ENCODE measurements at regions not wholly inside any gene's neighbourhood (a gene's known extent, or its start where the extent isn't known, plus 50 kb on each side); places are given as distances from the start of the nearest gene placed in this dataset.

DNA sequence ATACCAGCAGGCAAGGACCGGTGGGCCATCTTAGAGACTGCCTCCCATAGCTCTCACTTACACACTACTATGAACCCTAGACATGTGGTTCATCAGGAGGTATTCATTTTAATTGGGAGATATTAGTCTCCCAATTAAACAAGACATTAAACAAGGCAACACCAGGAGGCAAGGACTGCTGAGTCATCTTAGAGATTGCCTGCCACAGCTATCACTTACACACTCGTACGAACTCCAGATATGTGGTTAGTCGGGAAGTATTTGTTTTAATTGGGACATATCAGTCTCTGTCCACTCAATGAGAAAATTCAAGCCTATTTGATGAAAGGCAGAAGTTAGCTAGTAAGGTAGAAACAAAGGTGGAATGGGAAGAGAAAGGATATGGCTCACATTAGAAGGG is 343.9 kb downstream of the NFIB start:
- no peaks in the 10 kb centered on the region for H3K9me3 Mint-ChIP-seq (ENCODE audit: low read depth)
- H3K36me3 Mint-ChIP-seq, result no peaks in the 10 kb centered on the region
- H3K4me3 Mint-ChIP-seq, result no peak overlapping the region
- no peaks in the 10 kb centered on the region for H3K27me3 Mint-ChIP-seq
- H3K27ac Mint-ChIP-seq, result no peak overlapping the region
- no peaks in the 10 kb centered on the region for H3K4me1 Mint-ChIP-seq (ENCODE audit: low read depth)

DNA sequence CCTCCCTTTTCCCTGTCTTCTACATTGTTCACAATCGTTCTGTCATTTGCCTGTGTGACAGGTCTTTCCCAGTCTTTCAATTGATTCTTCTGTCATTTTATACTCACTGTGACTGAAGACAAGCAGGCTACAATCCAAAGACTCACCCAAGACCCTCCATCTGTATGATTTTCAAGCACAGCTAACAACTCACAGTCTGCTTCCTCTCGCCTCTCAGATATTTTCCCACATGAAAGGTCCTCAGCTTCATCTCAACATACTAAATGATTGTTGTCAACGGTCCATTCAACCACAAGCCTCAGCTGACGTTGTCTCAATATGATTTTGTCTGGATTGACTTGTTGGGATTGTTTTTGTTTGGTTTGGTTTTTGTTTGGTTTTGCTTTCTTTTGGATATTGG is 346.5 kb downstream of the NFIB start:
- Mint-ChIP-seq H3K27ac (no peak overlapping the region), H3K36me3 (no peaks in the 10 kb centered on the region), H3K4me1 (ENCODE audit: low read depth) (no peaks in the 10 kb centered on the region), H3K9me3 (ENCODE audit: low read depth) (no peaks in the 10 kb centered on the region), H3K4me3 (no peak overlapping the region), H3K27me3 (no peaks in the 10 kb centered on the region)

DNA sequence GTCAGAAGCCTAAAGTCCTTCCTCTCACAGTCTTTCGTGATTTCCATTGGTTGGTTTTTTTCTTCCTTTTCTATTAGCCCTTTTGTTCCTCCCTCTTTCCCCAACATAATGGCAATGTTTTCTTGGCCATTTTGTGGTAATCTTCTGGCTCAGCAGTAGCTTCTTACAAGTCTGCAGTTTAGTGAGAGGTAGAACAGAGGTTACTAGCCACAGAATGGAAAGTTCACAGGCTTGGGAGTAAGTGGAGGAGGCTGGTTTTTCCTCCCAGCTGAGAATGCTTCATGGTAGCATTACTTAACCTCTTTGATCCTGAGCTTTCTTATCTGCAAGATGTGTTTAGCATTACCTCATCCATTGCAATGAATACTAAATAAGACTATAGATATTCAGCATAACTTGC is 346.9 kb downstream of the NFIB start:
- H3K4me3 Mint-ChIP-seq, result no peak overlapping the region

DNA sequence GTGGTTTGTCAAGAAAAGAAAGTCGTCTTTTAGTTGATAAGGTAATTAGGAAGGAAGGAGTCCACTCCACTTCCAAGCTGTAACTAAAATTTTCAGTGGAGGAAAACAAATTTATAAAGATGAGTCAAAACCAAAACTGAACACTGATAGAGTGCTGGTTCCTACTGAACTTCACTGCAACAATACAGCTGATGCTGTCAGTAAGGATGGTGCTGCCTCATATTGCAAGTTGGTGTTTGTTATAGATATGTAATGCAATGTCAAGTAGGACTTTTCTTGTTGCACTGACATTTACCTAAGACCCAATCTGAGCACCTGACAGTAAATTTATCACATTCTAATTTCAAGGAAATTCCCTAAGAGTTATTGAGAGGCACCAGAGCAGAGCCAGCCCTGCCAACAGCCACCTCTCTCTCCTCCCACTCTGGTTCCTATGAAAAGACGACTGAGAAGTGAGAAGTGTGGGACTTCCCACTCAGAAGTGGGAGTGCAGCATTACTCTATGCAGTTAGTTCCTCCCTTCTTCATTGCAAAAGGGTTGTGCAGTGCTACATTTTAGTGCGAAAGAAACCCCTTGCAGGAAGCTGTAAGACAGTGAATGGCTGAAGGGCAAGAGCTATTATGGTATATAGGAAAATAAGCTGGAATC is 350.8 kb downstream of the NFIB start:
- H3K9me3 Mint-ChIP-seq (ENCODE audit: low read depth), result peaks cover 4% of the 10 kb centered on the region

More for the DNA sequence above, 346.9 kb downstream of the NFIB start:
- no peak overlapping the region for H3K27ac Mint-ChIP-seq
- H3K9me3 Mint-ChIP-seq (ENCODE audit: low read depth), result no peaks in the 10 kb centered on the region
- no peaks in the 10 kb centered on the region for H3K27me3 Mint-ChIP-seq
- no peaks in the 10 kb centered on the region for H3K4me1 Mint-ChIP-seq (ENCODE audit: low read depth)
- H3K36me3 Mint-ChIP-seq, result no peaks in the 10 kb centered on the region

DNA sequence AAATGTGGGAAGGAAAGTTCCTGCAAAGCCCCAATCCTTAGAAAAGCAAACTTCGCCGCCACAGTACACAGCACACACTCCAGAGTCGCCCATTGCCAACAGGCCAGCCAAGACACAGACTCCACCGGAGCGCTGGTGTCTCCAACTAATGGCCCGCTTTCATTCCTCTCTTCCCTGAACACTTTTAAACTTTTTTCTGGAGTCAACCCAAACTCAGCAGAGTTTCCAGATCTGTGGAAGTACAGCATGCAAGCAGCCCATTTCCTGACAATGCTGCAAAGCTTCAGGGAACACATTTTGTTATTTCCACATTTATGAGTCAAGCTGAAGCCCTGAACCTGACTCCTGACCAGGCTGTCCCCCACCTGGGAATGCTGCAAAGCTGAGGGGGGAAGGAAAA is 351.9 kb downstream of the NFIB start:
- Mint-ChIP-seq H3K27me3 (no peaks in the 10 kb centered on the region), H3K36me3 (no peaks in the 10 kb centered on the region), H3K27ac (no peak overlapping the region)

More for the DNA sequence above, 350.8 kb downstream of the NFIB start:
- Mint-ChIP-seq H3K27ac (no peak overlapping the region), H3K4me1 (ENCODE audit: low read depth) (no peaks in the 10 kb centered on the region), H3K36me3 (no peaks in the 10 kb centered on the region), H3K27me3 (no peaks in the 10 kb centered on the region), H3K4me3 (no peak overlapping the region)

DNA sequence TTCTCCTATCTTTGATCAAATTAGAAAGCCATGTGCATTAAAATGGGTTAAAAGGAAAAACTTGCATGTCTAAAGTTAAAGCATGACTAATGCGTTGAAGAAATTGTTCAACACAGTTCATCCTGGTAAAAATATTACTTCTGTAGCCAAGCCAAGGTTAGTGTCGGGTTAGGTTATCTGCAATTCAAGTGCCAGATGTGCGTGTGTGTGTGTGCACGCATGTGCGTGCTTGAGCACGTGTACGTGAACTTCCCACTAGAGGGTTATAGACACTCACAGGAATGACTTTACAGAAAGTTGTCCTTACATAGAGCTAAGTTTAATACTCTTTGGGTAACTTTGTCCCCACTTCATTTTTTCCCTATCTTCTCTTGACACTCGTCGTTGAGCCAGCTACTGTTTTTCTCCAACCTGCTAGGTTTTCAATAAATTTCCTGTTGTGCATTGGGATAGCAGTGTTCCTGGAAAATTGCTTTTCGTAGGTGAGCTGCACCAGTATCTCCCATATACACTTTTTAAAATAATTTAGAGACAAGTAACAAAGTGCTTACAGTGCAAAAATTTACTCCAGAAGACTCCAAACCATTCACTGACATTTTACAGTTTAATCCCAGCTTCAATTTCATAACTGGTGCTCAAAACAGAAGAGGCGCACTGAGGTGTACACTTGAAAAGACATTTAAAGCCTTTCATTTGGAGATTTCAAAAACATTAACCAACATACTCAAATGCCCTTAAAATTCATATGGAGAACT is 353.8 kb downstream of the NFIB start:
- H3K27ac Mint-ChIP-seq, result no peak overlapping the region
- H3K27me3 Mint-ChIP-seq, result no peaks in the 10 kb centered on the region
- H3K4me3 Mint-ChIP-seq, result no peak overlapping the region
- no peaks in the 10 kb centered on the region for H3K36me3 Mint-ChIP-seq
- peaks cover 4% of the 10 kb centered on the region for H3K9me3 Mint-ChIP-seq (ENCODE audit: low read depth)
- H3K4me1 Mint-ChIP-seq (ENCODE audit: low read depth), result no peaks in the 10 kb centered on the region

More for the DNA sequence above, 351.9 kb downstream of the NFIB start:
- peaks cover 4% of the 10 kb centered on the region for H3K9me3 Mint-ChIP-seq (ENCODE audit: low read depth)
- H3K4me1 Mint-ChIP-seq (ENCODE audit: low read depth), result no peaks in the 10 kb centered on the region
- no peak overlapping the region for H3K4me3 Mint-ChIP-seq

DNA sequence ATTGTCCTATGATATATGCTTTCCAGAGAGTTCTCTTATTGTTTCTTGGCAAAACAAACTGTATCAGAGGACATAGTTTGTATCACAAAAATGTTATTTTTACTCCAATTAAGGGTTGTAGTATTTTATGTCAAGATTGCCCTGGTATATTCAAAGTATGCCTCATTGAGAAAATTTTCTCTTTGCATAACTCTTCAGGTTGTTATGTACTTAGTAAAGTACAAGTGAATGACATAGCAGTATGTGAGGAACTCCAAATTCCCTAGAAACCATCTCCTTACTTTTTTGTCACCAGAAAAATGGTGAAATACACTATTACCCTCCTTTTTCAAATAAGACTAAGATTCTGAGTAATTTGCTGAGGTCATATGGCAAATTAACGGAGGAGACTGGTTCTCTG is 355.3 kb downstream of the NFIB start:
- no peaks in the 10 kb centered on the region for H3K36me3 Mint-ChIP-seq
- no peak overlapping the region for H3K4me3 Mint-ChIP-seq
- no peak overlapping the region for H3K27ac Mint-ChIP-seq
- peaks cover 9% of the 10 kb centered on the region for H3K9me3 Mint-ChIP-seq (ENCODE audit: low read depth)
- H3K27me3 Mint-ChIP-seq, result no peaks in the 10 kb centered on the region
- no peaks in the 10 kb centered on the region for H3K4me1 Mint-ChIP-seq (ENCODE audit: low read depth)

DNA sequence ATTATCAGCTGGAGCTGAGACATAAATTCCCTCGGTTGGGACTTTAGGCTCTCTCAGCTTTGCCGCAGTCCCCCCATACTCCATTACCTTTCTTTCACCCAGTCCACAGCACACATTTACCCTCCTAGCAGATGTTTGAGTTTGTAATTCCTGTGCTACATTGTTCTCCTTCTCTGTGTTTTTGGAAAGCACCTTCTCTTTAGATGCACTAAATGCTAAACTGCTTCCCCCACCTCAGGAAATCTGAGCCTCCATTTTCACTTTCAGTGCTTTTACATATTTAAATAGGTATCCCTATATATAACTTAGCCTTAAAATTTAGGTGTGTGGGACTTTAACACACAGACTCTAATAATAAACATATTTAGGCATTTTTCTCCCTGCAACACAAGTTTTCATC is 356.9 kb downstream of the NFIB start:
- no peak overlapping the region for H3K27ac Mint-ChIP-seq
- no peaks in the 10 kb centered on the region for H3K27me3 Mint-ChIP-seq
- H3K36me3 Mint-ChIP-seq, result no peaks in the 10 kb centered on the region
- no peak overlapping the region for H3K4me3 Mint-ChIP-seq
- peaks cover 10% of the 10 kb centered on the region for H3K9me3 Mint-ChIP-seq (ENCODE audit: low read depth)
- H3K4me1 Mint-ChIP-seq (ENCODE audit: low read depth), result no peaks in the 10 kb centered on the region

DNA sequence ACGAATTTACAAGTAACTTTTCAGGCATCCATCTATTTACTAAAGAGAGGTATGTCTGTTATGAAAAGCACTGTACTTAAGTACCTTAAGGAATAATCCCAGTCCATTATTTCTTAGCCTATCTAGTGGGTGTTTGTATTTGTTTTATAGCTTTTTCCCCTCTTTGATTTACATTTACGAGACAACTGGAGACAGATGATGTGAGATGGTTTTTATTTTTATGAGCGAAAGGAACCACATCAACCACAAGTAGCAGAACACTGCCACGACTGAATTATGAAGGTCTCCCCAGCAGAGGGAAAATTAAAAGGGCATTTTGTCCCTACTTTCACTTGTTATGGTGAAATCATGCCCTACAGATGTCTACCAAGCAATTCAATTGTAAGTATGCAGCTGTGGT is 357.8 kb downstream of the NFIB start:
- no peaks in the 10 kb centered on the region for H3K27me3 Mint-ChIP-seq
- peaks cover 10% of the 10 kb centered on the region for H3K9me3 Mint-ChIP-seq (ENCODE audit: low read depth)
- no peaks in the 10 kb centered on the region for H3K4me1 Mint-ChIP-seq (ENCODE audit: low read depth)
- no peaks in the 10 kb centered on the region for H3K36me3 Mint-ChIP-seq
- H3K27ac Mint-ChIP-seq, result no peak overlapping the region
- no peak overlapping the region for H3K4me3 Mint-ChIP-seq

DNA sequence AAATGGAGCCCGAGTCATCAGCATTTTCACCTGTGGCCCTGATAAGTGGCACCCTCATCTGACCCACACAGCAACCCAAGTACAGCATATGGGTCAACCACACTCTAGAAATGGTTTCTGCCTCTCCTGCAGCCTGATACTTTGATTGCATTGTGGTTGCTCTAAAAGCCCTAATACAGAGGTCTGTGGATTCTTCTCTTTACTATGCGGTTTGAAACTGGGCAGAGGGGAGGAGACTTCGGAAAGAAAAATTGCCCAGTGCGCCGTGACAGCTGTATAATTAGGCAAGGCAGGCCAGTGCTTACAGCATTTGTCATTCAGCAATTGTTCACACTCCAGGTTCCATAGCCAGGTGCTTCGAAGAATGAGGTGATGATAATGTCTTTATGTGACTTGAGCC is 361.0 kb downstream of the NFIB start:
- peaks cover 6% of the 10 kb centered on the region for H3K9me3 Mint-ChIP-seq (ENCODE audit: low read depth)
- no peaks in the 10 kb centered on the region for H3K27me3 Mint-ChIP-seq
- H3K27ac Mint-ChIP-seq, result no peak overlapping the region
- no peaks in the 10 kb centered on the region for H3K4me1 Mint-ChIP-seq (ENCODE audit: low read depth)
- H3K36me3 Mint-ChIP-seq, result no peaks in the 10 kb centered on the region
- H3K4me3 Mint-ChIP-seq, result no peak overlapping the region

DNA sequence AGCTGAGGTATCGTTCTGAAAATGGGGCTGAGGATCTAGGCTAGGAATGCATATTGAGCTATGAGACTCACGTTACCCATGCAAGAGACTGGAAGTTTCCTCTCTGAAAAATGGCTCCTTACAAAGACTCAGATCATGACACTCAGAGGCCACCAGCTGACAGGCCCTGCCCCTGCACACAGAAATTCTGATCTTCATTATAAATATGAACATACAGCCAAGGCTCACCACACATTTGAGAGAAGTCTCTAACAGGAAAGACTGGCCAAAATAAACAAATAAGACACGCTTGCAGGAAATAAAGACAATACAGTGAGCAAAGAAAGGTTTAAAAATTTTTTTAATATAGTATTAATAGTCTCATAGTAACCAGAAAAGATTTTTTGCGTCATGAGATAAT is 365.9 kb downstream of the NFIB start:
- Mint-ChIP-seq H3K9me3 (ENCODE audit: low read depth) (no peaks in the 10 kb centered on the region), H3K36me3 (no peaks in the 10 kb centered on the region), H3K4me3 (no peak overlapping the region), H3K27me3 (no peaks in the 10 kb centered on the region), H3K4me1 (ENCODE audit: low read depth) (no peaks in the 10 kb centered on the region), H3K27ac (no peak overlapping the region)

DNA sequence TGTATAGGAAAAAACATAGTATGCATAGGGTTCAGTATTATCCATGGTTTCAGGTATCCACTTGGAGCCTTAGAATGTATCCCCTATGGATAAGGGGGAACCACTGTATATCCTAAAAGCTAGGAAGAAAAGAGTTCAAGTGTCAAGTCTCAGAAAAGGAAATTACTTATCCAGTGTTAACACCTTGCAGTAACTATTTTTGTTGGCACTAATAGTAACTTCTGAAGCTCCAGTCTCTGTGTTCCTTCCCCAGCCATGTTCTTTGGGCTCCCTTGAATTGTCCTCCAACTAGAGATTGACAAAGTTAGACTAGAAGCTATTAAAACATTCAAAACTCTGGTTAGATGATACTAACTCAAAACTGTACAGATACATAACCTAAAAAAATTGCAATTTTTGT is 370.8 kb downstream of the NFIB start:
- no peaks in the 10 kb centered on the region for H3K9me3 Mint-ChIP-seq (ENCODE audit: low read depth)
- H3K27me3 Mint-ChIP-seq, result no peaks in the 10 kb centered on the region
- H3K4me3 Mint-ChIP-seq, result no peak overlapping the region
- no peaks in the 10 kb centered on the region for H3K4me1 Mint-ChIP-seq (ENCODE audit: low read depth)
- no peak overlapping the region for H3K27ac Mint-ChIP-seq
- no peaks in the 10 kb centered on the region for H3K36me3 Mint-ChIP-seq

DNA sequence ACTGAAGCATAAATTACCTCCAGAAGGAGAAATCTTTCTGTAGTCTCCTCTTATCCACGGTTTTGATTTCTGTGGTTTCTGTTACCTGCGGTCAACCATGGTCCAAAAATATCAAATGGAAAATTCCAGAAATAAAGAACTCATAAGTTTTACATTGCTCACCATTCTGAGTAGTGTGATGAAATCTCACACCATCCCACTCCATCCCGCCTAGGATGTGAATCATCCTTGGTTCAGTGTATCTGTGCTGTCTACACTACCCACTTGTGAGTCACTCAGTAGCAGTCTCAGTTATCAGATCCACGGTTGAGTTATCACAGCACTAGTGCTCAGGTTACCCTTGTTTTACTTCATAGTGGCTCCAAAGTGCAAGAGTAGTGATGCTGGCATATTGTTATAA is 371.2 kb downstream of the NFIB start:
- H3K4me3 Mint-ChIP-seq, result no peak overlapping the region
- H3K27me3 Mint-ChIP-seq, result no peaks in the 10 kb centered on the region
- no peak overlapping the region for H3K27ac Mint-ChIP-seq
- no peaks in the 10 kb centered on the region for H3K36me3 Mint-ChIP-seq
- no peaks in the 10 kb centered on the region for H3K4me1 Mint-ChIP-seq (ENCODE audit: low read depth)
- no peaks in the 10 kb centered on the region for H3K9me3 Mint-ChIP-seq (ENCODE audit: low read depth)

DNA sequence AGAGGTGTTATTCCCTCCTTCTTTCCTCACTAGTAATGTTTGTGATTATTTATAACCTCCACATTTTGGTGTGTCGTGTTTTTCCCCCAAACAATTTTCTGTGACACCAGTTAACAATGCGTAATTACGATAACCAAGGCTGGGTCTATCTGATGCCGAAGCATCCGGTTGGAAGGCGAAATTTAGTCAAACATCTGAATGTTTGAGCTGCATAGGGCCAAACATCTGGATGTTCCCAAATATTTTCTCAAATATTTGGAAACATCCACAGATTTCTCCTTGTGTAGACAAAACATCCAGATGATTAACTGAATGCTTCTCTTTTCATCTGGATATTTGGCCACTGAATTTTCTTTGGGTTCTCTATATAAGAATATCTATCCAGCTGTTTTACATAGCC is 371.7 kb downstream of the NFIB start:
- Mint-ChIP-seq H3K4me1 (ENCODE audit: low read depth) (no peaks in the 10 kb centered on the region), H3K36me3 (no peaks in the 10 kb centered on the region), H3K27ac (no peak overlapping the region), H3K4me3 (no peak overlapping the region), H3K27me3 (no peaks in the 10 kb centered on the region), H3K9me3 (ENCODE audit: low read depth) (no peaks in the 10 kb centered on the region)

DNA sequence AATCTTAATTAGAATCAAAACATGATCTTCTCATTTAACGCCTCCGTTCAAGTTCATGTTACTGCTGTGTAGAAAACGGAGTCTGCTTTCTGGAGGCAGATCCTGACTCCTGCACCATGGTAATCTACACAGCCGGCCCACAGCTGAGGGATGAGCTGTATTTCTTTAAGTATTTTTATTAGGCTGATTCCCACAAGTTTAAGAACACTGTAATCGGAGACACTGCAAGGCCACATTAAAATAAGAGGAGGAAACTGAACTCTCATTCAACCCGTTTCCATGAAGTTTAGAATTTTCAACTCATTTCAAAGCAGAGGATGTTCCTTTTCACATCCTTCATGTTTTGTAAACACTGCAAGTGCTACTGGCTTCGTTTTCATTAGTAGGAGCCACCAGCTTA is 372.2 kb downstream of the NFIB start:
- Mint-ChIP-seq H3K36me3 (no peaks in the 10 kb centered on the region), H3K4me3 (no peak overlapping the region), H3K27me3 (no peaks in the 10 kb centered on the region), H3K4me1 (ENCODE audit: low read depth) (no peaks in the 10 kb centered on the region), H3K9me3 (ENCODE audit: low read depth) (no peaks in the 10 kb centered on the region), H3K27ac (no peak overlapping the region)
